NOMO-1 treated with DMSO at 0.1 percent for 48 hours (cell line): ENCODE measurements at regions not wholly inside any gene's neighbourhood (a gene's known extent, or its start where the extent isn't known, plus 50 kb on each side); places are given as distances from the start of the nearest gene placed in this dataset.
"Not testable (repeated sequence)": the region's sequence is repeated elsewhere in the genome, so short reads cannot be mapped to it uniquely, and the experiment has no call there.

ENCODE experiments used
- DNase-seq: peaks from one replicate; lab custom pipeline; 2025; ENCODE audit not compliant: unreplicated experiment; lab: John Stamatoyannopoulos, UW

DNA sequence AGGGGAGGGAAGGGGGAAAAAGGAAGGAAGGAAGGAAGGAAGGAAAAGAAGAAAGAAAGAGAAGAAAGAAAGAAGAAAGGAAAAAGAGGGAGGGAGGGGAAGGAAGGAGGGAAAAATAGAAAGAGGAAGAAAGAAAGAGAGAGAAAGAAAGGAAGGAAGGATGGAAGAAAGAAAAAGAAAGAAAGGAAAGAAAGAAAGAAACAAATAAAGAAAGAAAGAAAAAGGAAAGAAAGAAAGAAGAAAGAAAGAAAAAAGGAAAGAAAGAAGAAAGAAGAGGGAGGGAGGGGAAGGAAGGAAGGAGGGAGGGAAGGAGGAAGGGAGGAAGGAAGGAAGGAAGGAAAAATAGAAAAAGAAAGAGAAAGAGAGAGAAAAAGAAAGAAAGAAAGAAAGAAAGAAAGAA lies 315.8 kb upstream of the PIK3C3 start:
- no peak for DNase-seq

DNA sequence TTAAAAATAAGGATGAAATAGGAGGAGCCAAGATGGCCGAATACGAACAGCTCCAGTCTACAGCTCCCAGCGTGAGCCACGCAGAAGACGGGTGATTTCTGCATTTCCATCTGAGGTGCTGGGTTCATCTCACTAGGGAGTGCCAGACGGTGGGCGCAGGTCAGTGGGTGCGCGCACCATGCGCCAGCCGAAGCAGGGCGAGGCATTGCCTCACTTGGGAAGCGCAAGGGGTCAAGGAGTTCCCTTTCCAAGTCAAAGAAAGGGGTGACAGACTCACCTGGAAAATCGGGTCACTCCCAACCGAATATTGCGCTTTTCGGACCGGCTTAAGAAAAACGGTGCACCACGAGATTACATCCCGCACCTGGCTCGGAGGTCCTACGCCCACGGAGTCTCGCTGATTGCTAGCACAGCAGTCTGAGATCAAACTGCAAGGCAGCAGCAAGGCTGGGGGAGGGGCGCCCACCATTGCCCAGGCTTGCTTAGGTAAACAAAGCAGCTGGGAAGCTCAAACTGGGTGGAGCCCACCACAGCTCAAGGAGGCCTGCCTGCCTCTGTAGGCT lies 323.2 kb upstream of the PIK3C3 start:
- not testable (repeated sequence) for DNase-seq

DNA sequence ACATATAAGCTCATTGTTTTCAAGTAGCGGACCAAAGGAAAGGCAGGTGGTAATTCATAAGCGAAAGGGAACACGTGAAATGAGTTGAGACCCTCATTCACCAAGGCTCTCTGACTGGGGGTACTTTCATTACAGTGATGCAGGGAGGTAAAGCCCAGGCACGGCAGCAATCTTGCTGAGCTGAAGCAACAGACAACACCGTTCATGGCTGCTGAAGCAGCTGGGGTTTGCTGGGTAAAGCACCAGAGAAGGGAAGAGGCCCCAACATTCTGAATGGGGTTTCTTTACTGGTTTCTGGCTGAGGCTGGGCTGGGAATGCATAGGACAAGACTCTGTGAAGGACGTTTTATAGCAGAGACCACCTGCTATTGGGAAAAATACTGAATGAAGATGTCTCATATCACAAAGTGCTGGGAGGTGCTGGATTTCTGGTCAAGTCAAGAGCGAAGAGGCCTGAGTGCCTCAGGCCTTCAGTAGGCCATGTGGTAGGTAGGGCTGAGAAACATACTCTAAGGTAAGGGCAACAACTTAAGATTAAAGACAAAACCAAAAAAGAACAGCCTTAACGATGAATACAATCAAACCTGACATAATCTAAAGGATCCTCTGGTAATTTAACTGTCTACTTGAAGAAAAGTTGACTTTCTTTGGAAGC lies 324.7 kb upstream of the PIK3C3 start:
- no peak for DNase-seq

DNA sequence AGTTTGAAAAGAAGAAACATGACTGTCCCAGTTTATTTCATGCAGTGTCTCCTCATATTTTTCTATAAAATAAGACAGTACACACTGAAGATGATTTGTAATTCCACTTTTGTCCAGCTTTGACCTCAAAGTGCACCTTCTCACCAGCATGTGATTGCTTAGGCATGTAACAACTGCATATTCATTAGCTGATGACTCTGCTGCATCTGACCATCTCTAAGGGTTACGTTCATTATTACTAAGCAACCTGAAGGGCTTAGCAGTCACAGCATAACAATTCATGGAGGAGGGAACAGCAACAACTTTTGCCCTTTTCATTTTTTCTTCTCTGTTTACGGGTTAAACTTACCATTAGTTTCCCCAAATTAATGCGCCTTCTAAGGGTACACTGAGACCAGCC lies 330.6 kb upstream of the PIK3C3 start:
- DNase-seq = no peak

DNA sequence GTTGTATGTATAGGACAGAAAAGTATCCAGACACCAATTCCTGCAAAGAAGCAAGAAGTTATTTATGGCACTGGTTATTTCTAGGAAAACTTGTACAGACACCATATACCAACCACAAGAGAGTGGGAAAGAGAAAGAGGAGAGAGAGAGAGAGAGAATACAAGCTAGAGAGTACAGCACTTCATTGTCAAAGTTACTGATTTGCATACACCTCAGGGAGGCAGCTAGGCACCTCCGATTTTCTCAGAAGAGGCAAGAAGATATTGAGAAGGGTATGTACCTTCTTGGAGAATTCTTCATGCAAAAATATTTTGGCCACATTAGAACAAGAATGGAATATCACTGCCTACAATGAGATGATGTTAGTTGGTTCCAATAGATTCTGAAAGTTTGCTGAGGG lies 333.9 kb upstream of the PIK3C3 start:
- no peak for DNase-seq

DNA sequence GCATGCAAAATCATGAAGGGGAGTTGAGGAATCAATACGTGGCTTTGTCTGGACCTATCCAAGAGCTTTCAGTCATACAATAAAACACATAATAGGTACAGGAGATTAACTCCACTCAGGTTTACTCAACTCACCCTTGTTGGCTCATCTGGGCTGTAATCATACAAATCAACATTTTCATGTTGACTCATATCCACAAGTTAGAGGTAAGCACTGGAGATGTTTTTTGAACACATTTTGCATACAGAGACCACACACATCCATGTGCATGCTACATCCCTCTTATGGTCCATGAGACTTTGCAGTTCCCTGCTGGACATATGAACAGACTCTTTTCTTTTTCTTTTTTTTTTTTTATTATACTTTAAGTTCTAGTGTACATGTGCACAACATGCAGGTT lies 336.9 kb upstream of the PIK3C3 start:
- DNase-seq = no peak

DNA sequence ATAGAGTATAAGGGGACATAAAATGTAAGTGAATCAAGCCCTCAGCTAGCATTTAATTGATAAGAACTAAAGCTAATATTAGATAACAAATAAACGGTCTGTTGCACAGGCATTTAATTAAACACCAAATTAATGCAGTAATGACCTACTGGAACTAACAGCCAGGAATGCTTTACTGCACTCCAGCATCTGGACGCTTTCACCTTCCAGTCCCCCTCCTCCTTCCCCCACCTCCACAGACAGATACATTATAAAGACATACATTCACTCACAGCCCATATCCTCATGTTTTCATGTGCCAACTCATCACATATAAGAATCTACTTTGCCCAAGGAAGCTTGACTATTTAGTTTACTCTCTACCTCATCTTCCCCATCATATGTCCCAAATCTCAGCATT lies 337.4 kb upstream of the PIK3C3 start:
- DNase-seq = no peak

DNA sequence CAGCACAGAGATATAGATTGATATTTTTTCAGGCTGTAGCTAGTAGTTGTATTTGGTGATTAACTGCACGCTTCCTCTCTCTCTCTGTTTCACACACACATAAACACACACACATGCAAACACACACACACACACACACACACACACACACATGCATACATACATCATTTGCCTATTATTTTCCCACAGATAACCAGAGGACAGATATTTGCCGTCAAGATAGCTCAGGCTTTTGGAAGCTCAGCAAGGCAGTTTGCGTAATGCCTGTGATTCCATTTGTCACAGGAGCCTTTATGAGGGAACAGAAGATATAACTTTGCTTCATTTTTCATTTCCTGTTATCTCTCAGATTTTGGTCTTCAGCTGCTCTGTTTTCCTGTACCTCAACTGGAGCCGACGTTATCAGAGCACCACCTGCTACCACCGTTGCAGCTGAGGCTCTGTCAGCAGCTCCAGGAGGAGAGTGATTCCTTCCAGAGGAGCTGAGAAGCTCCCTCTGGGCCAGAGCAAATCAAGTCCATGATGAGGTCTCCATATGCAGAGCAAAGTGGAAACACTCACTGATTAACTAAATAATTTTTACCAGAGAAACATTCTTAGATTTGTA lies 341.9 kb upstream of the PIK3C3 start:
- DNase-seq = no peak

DNA sequence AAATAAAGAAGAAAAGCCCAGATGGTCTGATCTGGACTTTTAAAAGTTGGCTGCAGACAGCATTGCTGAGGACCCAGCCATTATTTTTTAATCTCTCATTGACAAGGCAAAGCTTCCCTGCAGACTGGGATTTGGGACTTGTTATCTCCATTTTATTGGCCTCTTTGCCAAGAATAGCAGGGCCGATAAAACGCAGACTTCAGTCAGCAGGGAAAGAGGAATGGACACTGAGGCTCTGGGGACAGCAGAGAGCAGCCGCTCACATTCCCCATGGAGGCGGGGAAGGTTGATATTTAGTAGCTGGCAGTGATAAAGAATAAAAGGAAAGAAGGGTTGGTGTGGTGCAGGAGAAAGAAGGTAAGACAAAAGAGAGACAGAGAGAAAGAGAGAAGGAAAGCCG lies 350.1 kb upstream of the PIK3C3 start:
- no peak for DNase-seq

DNA sequence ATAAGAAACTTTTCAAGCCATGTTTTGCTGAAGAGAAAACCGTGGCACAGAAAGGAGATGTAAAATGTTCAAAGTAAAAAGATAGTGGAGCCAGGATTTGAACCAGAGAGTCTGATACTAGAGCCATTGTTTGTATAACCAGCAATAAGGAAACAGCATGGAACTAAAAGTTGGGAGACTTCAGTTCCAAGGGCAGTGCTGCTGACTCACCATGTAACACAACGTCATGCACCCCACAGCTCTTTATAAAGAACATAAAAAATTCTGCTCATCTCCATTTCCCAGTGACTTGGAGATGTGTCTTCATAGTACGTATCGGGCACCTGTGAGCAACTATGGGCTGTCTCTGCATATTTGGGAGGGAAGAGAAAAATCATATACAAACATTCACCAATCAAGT lies 353.0 kb upstream of the PIK3C3 start:
- DNase-seq = no peak

DNA sequence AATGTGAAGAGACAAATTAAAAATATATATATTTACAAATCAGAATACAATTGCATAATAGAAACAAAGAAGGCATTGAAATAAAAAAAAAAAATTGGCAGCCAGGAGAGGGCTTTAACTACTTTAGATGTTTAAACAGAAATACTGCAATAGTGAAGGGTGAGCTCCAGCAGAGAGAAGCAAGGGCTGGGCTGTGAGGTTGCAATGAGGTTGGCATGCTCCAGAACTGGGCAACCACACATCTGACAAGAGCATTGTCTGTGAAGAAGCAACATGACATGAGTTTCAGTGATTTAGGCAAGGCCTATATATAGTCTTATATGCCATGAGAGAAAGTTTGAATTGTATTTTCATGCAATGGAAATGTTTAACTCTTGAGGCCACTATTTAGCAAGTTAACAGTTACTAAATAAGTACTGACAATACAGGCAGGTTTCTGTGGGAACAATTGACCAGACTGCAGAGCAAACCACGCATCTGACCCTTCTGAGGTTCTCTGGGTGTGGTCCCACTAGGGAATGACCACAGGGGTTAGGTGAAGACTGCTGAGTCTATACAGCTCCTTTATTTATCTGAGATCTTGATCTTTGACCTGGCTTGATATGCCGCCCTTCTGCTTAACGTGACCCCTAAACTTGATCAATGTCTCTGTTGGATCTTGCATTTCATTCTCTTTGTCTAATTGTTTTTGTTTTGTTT lies 354.2 kb upstream of the PIK3C3 start:
- no peak for DNase-seq

DNA sequence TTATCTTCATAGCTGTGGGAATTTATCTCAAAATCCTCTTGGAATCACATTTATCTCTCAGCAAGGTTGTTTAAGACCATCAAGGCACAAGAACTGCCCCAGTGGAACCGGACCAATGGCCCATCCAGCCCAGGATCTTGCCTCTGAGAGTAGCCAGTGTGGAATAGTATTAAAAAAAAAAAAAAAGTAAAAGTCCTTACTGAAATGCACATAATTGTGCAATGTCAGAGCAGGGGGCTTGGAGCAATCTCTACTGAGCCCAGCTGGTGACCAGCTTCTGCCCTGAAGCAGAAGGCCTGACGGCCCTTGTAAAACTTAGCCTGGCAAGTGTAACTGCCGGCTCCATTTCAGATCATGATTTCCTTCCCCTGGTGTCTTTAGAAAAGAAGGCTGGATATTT lies 355.6 kb upstream of the PIK3C3 start:
- DNase-seq = no peak

DNA sequence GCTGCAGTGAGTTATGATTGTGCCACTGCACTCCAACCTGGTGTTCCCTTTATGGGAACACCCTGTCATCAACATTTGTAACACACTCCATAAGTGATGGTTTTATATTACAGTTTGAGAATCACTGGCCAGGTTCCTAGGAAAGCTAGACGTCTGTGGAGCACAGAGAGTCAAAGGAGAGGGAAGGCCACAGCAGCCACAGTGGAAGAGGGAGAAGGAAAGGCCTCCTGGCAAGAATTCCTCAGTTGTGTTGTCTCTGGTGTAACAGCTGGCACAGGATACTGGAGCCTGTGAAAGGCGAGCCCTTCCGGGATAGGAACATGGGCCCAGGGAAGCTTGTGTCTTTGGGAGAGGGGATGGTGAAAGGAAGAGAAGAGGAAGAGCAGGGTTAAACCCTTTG lies 360.5 kb upstream of the PIK3C3 start:
- no peak for DNase-seq

DNA sequence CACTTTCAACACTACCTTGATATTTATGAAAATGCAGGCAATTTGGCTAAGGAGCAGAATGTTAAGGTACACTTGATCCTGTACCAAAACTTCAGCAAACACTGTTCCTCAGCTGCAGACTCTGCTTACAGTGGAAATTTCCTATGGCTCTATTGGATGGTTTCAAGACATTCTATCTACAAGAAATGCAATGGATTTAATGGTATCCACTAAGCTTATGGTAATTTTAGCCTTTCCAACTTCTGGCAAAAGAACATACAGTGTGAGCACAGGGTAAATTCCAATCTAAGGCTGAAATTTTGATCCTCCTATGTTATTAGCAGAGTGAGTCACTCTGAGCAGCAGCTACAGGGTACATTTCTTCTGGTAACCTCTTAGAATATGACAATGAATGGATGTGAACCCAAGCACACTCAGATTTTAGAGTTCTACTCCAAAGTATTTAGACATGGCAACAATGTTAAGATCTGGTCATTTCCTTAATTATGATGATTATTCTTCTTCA lies 361.8 kb upstream of the PIK3C3 start:
- no peak for DNase-seq

DNA sequence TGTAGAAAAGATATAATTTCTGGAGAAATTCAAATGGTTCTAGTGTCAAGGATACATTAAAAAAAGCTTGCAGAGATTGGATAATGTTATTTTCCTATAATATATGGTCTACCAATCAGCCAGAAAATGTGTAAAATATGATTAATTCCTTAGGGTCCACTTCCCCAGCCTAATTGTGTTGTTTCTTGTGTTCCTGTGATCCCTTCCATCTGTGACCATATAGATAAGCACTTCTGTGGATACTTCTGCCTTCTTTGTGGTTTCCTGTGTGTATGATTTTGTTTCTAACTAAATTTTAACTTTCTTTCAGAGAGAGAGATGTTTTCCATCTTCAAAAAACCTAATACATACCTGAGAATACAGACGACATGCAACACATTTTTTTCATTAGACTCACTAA lies 367.1 kb upstream of the PIK3C3 start:
- DNase-seq = no peak

DNA sequence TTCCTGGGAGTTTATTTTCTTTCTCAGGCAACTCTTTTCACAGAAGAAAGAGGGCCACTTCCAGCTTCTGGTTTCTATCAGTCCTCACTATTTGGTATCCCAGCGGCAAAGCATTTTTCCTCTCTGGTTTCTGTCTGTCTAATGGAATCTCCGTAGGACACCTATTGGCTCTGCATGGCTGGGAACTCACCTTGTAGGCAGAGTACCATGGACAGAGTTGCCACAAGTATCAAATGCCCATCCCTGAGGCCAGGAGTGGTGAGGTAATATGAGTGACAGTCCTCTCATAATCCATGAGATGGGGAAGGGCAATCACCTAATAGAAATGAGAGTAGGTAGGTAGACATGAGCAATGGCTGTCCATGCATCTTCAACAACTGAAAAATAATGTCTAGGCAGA lies 369.5 kb upstream of the PIK3C3 start:
- no peak for DNase-seq

DNA sequence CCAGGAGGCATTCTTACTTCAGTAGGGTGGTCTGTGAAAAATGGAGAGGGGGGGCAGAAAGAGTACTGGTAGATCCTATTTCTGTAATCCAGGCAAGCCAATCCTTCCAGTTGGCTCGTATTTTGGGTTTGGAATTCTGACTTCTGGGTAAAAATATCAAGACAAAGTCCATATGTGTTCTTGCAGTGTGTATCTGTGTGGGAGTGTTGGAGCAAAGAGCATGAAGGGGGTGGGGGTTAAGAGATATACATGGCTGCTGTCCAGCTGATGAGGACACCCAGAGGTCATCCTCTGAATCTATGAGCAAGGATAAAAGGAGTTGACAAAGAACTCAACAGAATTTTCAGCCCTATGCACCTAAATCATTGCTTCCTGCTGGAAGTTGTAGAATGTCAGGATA lies 375.8 kb upstream of the PIK3C3 start:
- no peak for DNase-seq

DNA sequence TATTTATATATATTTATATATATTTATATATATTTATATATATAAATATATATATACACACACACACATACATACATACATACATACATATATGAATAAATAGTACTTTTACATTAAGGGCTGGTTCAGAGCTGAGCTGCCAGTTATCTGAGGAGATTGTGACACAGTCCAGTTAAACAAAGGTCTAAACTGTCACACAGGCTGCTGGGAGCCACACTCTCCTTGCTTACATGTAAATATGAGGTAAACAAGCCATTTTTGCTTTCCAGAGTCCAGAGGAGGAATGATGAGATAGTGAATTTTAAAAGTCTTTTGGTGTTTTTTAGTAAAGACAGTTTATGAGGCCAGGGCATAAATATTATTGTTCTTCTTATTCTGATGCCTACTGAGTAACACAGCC lies 377.5 kb upstream of the PIK3C3 start:
- DNase-seq = no peak

DNA sequence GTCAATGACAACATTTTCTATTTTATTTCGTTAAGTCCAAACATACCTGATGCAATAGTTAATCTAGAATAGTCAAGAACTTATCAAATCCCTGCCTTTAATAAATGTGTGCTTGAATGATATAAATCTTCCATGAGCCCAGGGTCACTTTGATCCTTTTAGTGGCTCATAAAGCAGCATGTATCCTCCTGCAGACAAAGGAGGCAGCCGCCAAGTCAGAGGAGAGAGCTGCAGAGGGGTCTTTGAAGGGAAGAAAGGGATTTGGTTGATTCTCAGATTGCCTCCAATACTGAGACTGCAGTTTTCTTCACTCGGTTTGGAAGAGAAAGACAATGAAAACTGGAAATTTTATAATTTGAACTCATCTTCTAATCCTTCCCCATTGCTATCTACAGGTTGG lies 378.4 kb upstream of the PIK3C3 start:
- no peak for DNase-seq

DNA sequence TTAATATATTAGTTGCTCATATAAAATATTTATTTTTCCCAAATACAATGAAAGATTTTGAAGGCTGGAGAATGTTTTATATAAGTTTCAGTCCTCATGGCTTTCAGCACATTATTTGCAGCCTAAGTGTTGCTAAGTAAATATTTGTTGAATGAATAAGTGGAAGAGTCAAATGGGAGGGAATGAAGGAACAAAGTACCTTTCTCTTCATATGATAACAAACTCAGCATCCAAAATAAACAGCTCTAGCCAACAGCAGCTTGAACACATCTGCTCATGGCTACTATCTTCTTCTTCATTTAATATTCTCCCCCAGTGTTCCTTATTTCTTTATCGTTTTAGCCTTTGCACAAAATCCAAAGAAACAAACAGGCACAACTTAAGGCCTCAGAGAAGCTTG lies 385.2 kb upstream of the PIK3C3 start:
- DNase-seq = no peak

DNA sequence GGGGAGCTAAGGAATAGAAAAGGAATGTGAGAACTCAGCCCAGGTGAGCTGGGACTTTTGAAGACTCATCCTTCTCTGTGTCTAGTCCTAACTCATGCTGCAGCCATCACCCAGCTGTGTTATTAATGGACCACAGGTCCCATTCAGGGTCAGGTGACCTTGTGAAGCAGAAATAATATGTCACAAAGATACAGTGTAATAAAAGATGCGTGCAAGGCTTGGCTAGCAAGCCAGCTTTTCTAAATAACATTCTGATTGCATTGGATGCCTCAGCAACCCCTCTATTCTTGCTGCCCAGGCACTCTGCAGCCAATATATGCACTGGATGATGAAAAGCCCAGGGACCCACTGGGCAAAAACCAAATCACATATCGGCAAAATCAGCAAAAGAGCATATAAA lies 393.1 kb upstream of the PIK3C3 start:
- DNase-seq = no peak

DNA sequence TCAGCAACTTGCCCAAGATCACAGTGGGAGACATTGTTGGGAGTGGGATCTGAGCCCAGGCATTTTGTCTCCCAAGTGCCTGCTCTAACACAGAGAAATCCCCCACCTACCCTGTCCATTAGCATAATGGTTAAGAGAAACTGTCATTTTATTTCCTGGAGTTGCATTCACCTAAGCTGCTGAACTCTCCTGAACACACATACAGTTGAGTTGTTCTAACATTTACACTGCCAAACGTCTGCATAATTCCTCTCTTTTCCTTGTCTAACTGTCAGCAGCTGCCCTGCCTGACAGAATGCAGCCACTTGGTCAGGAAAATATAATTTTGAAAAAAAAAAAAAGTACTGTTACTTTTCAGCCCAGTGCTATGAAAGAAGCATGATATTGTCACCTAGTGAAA lies 396.3 kb upstream of the PIK3C3 start:
- no peak for DNase-seq
